SU-DHL-6 (cell line): ENCODE measurements at regions not wholly inside any gene's neighbourhood (a gene's known extent, or its start where the extent isn't known, plus 50 kb on each side); places are given as distances from the start of the nearest gene placed in this dataset.

Source experiments
- EZH2phosphoT487 ChIP-seq: fragments of 200-600 bp; sonication (generic), shearing (Covaris generic); conservative IDR thresholded peaks from 2 replicates; pipeline ENCODE4 v1.6.1; 2018; ENCODE audit warnings: mild to moderate bottlenecking, antibody characterized with exemption, low read length, moderate library complexity, mixed read lengths
- TF ChIP-seq, protein P1 (sequence below): fragments of 200-600 bp; sonication (generic); IDR thresholded peaks from one replicate; pipeline ENCODE4 v1.5.1; 2017; ENCODE audit warnings: antibody characterized with exemption, mild to moderate bottlenecking, low read length, moderate library complexity; ENCODE audit not compliant: insufficient read depth, poor library complexity, severe bottlenecking

DNA sequence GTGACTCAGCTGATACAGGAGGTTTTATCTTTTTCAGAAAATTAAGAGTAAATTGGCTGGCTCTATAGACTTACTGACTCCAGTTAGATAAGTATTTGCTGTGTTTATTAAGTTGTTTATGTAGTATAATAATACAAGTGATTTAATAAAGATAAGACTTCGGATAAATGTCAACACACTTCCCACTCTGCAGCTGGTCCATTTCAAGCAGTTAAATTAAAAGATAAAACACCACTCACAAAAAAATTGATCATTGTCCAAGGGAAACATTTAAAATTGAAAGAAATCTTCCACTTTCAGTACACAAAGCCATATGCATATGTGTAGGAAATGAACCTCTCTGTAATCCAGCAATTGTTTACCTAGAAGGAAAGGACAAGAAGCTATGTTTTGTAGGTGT lies 106.1 kb upstream of the SP8 start:
- TF ChIP-seq, protein P1, sequence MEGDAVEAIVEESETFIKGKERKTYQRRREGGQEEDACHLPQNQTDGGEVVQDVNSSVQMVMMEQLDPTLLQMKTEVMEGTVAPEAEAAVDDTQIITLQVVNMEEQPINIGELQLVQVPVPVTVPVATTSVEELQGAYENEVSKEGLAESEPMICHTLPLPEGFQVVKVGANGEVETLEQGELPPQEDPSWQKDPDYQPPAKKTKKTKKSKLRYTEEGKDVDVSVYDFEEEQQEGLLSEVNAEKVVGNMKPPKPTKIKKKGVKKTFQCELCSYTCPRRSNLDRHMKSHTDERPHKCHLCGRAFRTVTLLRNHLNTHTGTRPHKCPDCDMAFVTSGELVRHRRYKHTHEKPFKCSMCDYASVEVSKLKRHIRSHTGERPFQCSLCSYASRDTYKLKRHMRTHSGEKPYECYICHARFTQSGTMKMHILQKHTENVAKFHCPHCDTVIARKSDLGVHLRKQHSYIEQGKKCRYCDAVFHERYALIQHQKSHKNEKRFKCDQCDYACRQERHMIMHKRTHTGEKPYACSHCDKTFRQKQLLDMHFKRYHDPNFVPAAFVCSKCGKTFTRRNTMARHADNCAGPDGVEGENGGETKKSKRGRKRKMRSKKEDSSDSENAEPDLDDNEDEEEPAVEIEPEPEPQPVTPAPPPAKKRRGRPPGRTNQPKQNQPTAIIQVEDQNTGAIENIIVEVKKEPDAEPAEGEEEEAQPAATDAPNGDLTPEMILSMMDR, result no peak
- no peak for TF ChIP-seq EZH2phosphoT487
